ENCODE measurements at regions not wholly inside any gene's neighbourhood (a gene's known extent, or its start where the extent isn't known, plus 50 kb on each side); places are given as distances from the start of the nearest gene placed in this dataset.

GRCh38 chr6:14468647-14469321, 351.2 kb downstream of the CD83 start:
- in situ Hi-C loops (cut with HindIII; ENCODE audit: low sequenced_read_pairs): no loop called here
- no peak for DNase-seq (ENCODE audit: low read depth, low spot score)
- TF ChIP-seq CTCF (IDR thresholded peaks at IDR 0.05; ENCODE audit: low read depth, low read length): no peak
- H3K4me3 ChIP-seq (ENCODE audit: low read depth, low read length): no peak overlapping the region

- in situ Hi-C loops (cut with HindIII; ENCODE audit: low sequenced_read_pairs): no loop called here
- DNase-seq (ENCODE audit: low read depth, low spot score): no peak
- no peak overlapping the region for H3K4me3 ChIP-seq (ENCODE audit: low read depth, low read length)
- no peak for TF ChIP-seq CTCF (IDR thresholded peaks at IDR 0.05; ENCODE audit: low read depth, low read length)
These were observed 352.5 kb downstream of the CD83 start for GRCh38 chr6:14470101-14470500.

GRCh38 chr6:14470671-14471070, 353.1 kb downstream of the CD83 start:
- no peak for TF ChIP-seq CTCF (IDR thresholded peaks at IDR 0.05; ENCODE audit: low read depth, low read length)
- DNase-seq (ENCODE audit: low read depth, low spot score): no peak
- in situ Hi-C loops (cut with HindIII; ENCODE audit: low sequenced_read_pairs): no loop called here
- H3K4me3 ChIP-seq (ENCODE audit: low read depth, low read length): no peak overlapping the region

GRCh38 chr6:14472255-14472985, 354.8 kb downstream of the CD83 start:
- in situ Hi-C loops (cut with HindIII; ENCODE audit: low sequenced_read_pairs): no loop called here
- no peak for TF ChIP-seq CTCF (IDR thresholded peaks at IDR 0.05; ENCODE audit: low read depth, low read length)
- H3K4me3 ChIP-seq (ENCODE audit: low read depth, low read length): no peak overlapping the region
- no peak for DNase-seq (ENCODE audit: low read depth, low spot score)

GRCh38 chr6:14472986-14473337, 355.4 kb downstream of the CD83 start:
- in situ Hi-C loops (cut with HindIII; ENCODE audit: low sequenced_read_pairs): no loop called here
- no peak overlapping the region for H3K4me3 ChIP-seq (ENCODE audit: low read depth, low read length)
- no peak for TF ChIP-seq CTCF (IDR thresholded peaks at IDR 0.05; ENCODE audit: low read depth, low read length)
- peak; percentile 36 for DNase-seq (ENCODE audit: low read depth, low spot score)

GRCh38 chr6:14474816-14475215, 357.2 kb downstream of the CD83 start:
- TF ChIP-seq CTCF (IDR thresholded peaks at IDR 0.05; ENCODE audit: low read depth, low read length): no peak
- DNase-seq (ENCODE audit: low read depth, low spot score): no peak
- no peak overlapping the region for H3K4me3 ChIP-seq (ENCODE audit: low read depth, low read length)
- in situ Hi-C loops (cut with HindIII; ENCODE audit: low sequenced_read_pairs): no loop called here

All from astrocyte of the spinal cord (primary cell).